ENCODE measurements at regions not wholly inside any gene's neighbourhood (a gene's known extent, or its start where the extent isn't known, plus 50 kb on each side); places are given as distances from the start of the nearest gene placed in this dataset.

- DNase-seq (ENCODE audit: low read depth) = no peak
Observed at GRCh38 chrX:15191830-15192229, 78.1 kb downstream of the ASB9 start.

GRCh38 chrX:15188039-15188438 lies 81.8 kb downstream of the ASB9 start:
- no peak for DNase-seq (ENCODE audit: low read depth)

GRCh38 chrX:15177316-15177715 lies 92.6 kb downstream of the ASB9 start:
- no peak for DNase-seq (ENCODE audit: low read depth)

GRCh38 chrX:15173411-15173810 lies 96.5 kb downstream of the ASB9 start:
- DNase-seq (ENCODE audit: low read depth) = no peak

- no peak for DNase-seq (ENCODE audit: low read depth)
Observed at GRCh38 chrX:15170927-15171326, 99.0 kb downstream of the ASB9 start.

- no peak for DNase-seq (ENCODE audit: low read depth)
Observed at GRCh38 chrX:15167826-15168225, 102.1 kb downstream of the ASB9 start.

- DNase-seq (ENCODE audit: low read depth) = no peak
Observed at GRCh38 chrX:15165832-15166231, 104.1 kb downstream of the ASB9 start.

- DNase-seq (ENCODE audit: low read depth) = no peak
Observed at GRCh38 chrX:15163131-15163530, 106.8 kb downstream of the ASB9 start.

- DNase-seq (ENCODE audit: low read depth) = no peak
Observed at GRCh38 chrX:15160558-15161095, 109.3 kb downstream of the ASB9 start.

- no peak for DNase-seq (ENCODE audit: low read depth)
Observed at GRCh38 chrX:15158736-15159406, 111.0 kb downstream of the ASB9 start.

- no peak for DNase-seq (ENCODE audit: low read depth)
Observed at GRCh38 chrX:15158350-15158735, 111.5 kb downstream of the ASB9 start.

- no peak for DNase-seq (ENCODE audit: low read depth)
Observed at GRCh38 chrX:15157624-15158023, 112.3 kb downstream of the ASB9 start.

GRCh38 chrX:15151267-15152186 lies 118.4 kb downstream of the ASB9 start:
- DNase-seq (ENCODE audit: low read depth) = no peak

- DNase-seq (ENCODE audit: low read depth) = no peak
Observed at GRCh38 chrX:15150586-15150985, 119.3 kb downstream of the ASB9 start.

GRCh38 chrX:15146515-15146914 lies 123.4 kb downstream of the ASB9 start:
- no peak for DNase-seq (ENCODE audit: low read depth)

- DNase-seq (ENCODE audit: low read depth) = no peak
Observed at GRCh38 chrX:15143825-15144121, 126.1 kb downstream of the ASB9 start.

GRCh38 chrX:15143050-15143824 lies 126.6 kb downstream of the ASB9 start:
- DNase-seq (ENCODE audit: low read depth) = peak; percentile 10

- DNase-seq (ENCODE audit: low read depth) = no peak
Observed at GRCh38 chrX:15142084-15142715, 127.7 kb downstream of the ASB9 start.

- DNase-seq (ENCODE audit: low read depth) = no peak
Observed at GRCh38 chrX:15136795-15137194, 133.1 kb downstream of the ASB9 start.

- no peak for DNase-seq (ENCODE audit: low read depth)
Observed at GRCh38 chrX:15129412-15129811, 140.5 kb downstream of the ASB9 start.

- DNase-seq (ENCODE audit: low read depth) = no peak
Observed at GRCh38 chrX:15128861-15129260, 141.0 kb downstream of the ASB9 start.

GRCh38 chrX:15127010-15127409 lies 142.9 kb downstream of the ASB9 start:
- no peak for DNase-seq (ENCODE audit: low read depth)
